ENCODE measurements at regions not wholly inside any gene's neighbourhood (a gene's known extent, or its start where the extent isn't known, plus 50 kb on each side); places are given as distances from the start of the nearest gene placed in this dataset.

GRCh38 chr11:80502511-80502910 is 1061.7 kb upstream of the TENM4 start:
- no peaks in the 10 kb centered on the region for H3K27me3 ChIP-seq (ENCODE audit: control insufficient read depth in 4 of 4, insufficient read depth in 4 of 4, low read length in 3 of 4)
- 35% methylated on average over 3 of the region's 3 CpGs for WGBS
- H3K9ac ChIP-seq (ENCODE audit: low read depth in 1 of 2, low read length in 2 of 2), result no peak overlapping the region
- H3K4me3 ChIP-seq (ENCODE audit: low read depth in 1 of 3, low read length in 3 of 3), result no peak overlapping the region
- no peak for DNase-seq (ENCODE audit: low spot score)
- H3K27ac ChIP-seq (ENCODE audit: low read depth in 1 of 2, low read length in 2 of 2), result no peak overlapping the region
- H3K36me3 ChIP-seq (ENCODE audit: control insufficient read depth in 4 of 4, insufficient read depth in 3 of 4, low read depth in 1 of 4, low read length in 3 of 4), result no peaks in the 10 kb centered on the region
- TF ChIP-seq REST (IDR thresholded peaks at IDR 0.05) (no peak), ATF3 (IDR thresholded peaks at IDR 0.05) (no peak), MAX (IDR thresholded peaks at IDR 0.05) (no peak), TAF1 (conservative IDR thresholded peaks at IDR 0.05) (no peak), FOXA2 (IDR thresholded peaks at IDR 0.05) (no peak), EGR1 (IDR thresholded peaks at IDR 0.05; ENCODE audit: low read depth in 2 of 2) (no peak), ZBTB33 (IDR thresholded peaks at IDR 0.05) (no peak)
- H3K9me3 ChIP-seq (ENCODE audit: control insufficient read depth in 4 of 4, low read length in 3 of 4), result no peaks in the 10 kb centered on the region
- no peaks in the 10 kb centered on the region for H3K4me1 ChIP-seq (ENCODE audit: control insufficient read depth in 4 of 4, insufficient read depth in 4 of 4, low read length in 3 of 4)

GRCh38 chr11:80495116-80495515 is 1054.3 kb upstream of the TENM4 start:
- Histone ChIP-seq H3K4me1 (ENCODE audit: control insufficient read depth in 4 of 4, insufficient read depth in 4 of 4, low read length in 3 of 4) (no peaks in the 10 kb centered on the region), H3K36me3 (ENCODE audit: control insufficient read depth in 4 of 4, insufficient read depth in 3 of 4, low read depth in 1 of 4, low read length in 3 of 4) (no peaks in the 10 kb centered on the region), H3K27ac (ENCODE audit: low read depth in 1 of 2, low read length in 2 of 2) (no peak overlapping the region), H3K9ac (ENCODE audit: low read depth in 1 of 2, low read length in 2 of 2) (no peak overlapping the region), H3K9me3 (ENCODE audit: control insufficient read depth in 4 of 4, low read length in 3 of 4) (peaks cover 0 to 4% (median 0%) of the 10 kb centered on the region in 4 donors), H3K27me3 (ENCODE audit: control insufficient read depth in 4 of 4, insufficient read depth in 4 of 4, low read length in 3 of 4) (no peaks in the 10 kb centered on the region), H3K4me3 (ENCODE audit: low read depth in 1 of 3, low read length in 3 of 3) (no peak overlapping the region)
- TF ChIP-seq CTCF (IDR thresholded peaks at IDR 0.05; ENCODE audit: low read depth, low read length, missing input control) (no peak), REST (IDR thresholded peaks at IDR 0.05) (no peak), EGR1 (IDR thresholded peaks at IDR 0.05; ENCODE audit: low read depth in 2 of 2) (no peak), JUND (IDR thresholded peaks at IDR 0.05) (no peak), ZBTB33 (IDR thresholded peaks at IDR 0.05) (no peak), FOXA2 (IDR thresholded peaks at IDR 0.05) (no peak), GABPA (IDR thresholded peaks at IDR 0.05 in 1 of 2, conservative IDR thresholded peaks at IDR 0.05 in 1 of 2) (no peak), RXRA (IDR thresholded peaks at IDR 0.05) (no peak), FOXA1 (IDR thresholded peaks at IDR 0.05) (no peak), TAF1 (conservative IDR thresholded peaks at IDR 0.05) (no peak), ATF3 (IDR thresholded peaks at IDR 0.05) (no peak), HNF4A (conservative IDR thresholded peaks at IDR 0.05) (no peak), RAD21 (IDR thresholded peaks at IDR 0.05) (no peak)
- DNase-seq (ENCODE audit: low spot score), result no peak

All from liver (tissue), 8 donors.